GM19328 (cell line): ENCODE measurements at regions not wholly inside any gene's neighbourhood (a gene's known extent, or its start where the extent isn't known, plus 50 kb on each side); places are given as distances from the start of the nearest gene placed in this dataset.
"Not testable (repeated sequence)": the region's sequence is repeated elsewhere in the genome, so short reads cannot be mapped to it uniquely, and the experiment has no call there.

Experiments used
- ATAC-seq: cut with Tn5 transposase; IDR thresholded peaks from one replicate; pipeline ENCODE4 v1.9.1; 2021; ENCODE audit warnings: mild to moderate bottlenecking, moderate library complexity; ENCODE audit not compliant: unreplicated experiment

- ATAC-seq = not testable (repeated sequence)
These were observed 186.7 kb downstream of the SPATA31A6 start for GRCh38 chr9:42370172-42370571.

- not testable (repeated sequence) for ATAC-seq
These were observed 188.0 kb downstream of the SPATA31A6 start for GRCh38 chr9:42371417-42371816.

GRCh38 chr9:42377530-42378417 lies 194.3 kb downstream of the SPATA31A6 start:
- ATAC-seq = not testable (repeated sequence)

GRCh38 chr9:42378418-42378815 lies 195.0 kb downstream of the SPATA31A6 start:
- ATAC-seq = no peak

GRCh38 chr9:42379602-42380001 lies 196.1 kb downstream of the SPATA31A6 start:
- ATAC-seq = not testable (repeated sequence)

GRCh38 chr9:42384585-42384984 lies 201.1 kb downstream of the SPATA31A6 start:
- not testable (repeated sequence) for ATAC-seq

- not testable (repeated sequence) for ATAC-seq
These were observed 202.2 kb downstream of the SPATA31A6 start for GRCh38 chr9:42385574-42386120.

- no peak for ATAC-seq
These were observed 203.0 kb downstream of the SPATA31A6 start for GRCh38 chr9:42386477-42386876.

GRCh38 chr9:42388146-42388690 lies 204.8 kb downstream of the SPATA31A6 start:
- no peak for ATAC-seq

GRCh38 chr9:42388846-42389245 lies 205.4 kb downstream of the SPATA31A6 start:
- ATAC-seq = no peak

GRCh38 chr9:42392773-42393455 lies 209.5 kb downstream of the SPATA31A6 start:
- ATAC-seq = not testable (repeated sequence)

GRCh38 chr9:42396318-42396717 lies 212.9 kb downstream of the SPATA31A6 start:
- ATAC-seq = no peak

- ATAC-seq = not testable (repeated sequence)
These were observed 213.9 kb downstream of the SPATA31A6 start for GRCh38 chr9:42397336-42397735.

GRCh38 chr9:42402919-42403318 lies 219.5 kb downstream of the SPATA31A6 start:
- not testable (repeated sequence) for ATAC-seq

GRCh38 chr9:42409581-42409980 lies 226.1 kb downstream of the SPATA31A6 start:
- ATAC-seq = not testable (repeated sequence)

- ATAC-seq = not testable (repeated sequence)
These were observed 228.9 kb downstream of the SPATA31A6 start for GRCh38 chr9:42412354-42412753.

- not testable (repeated sequence) for ATAC-seq
These were observed 231.4 kb downstream of the SPATA31A6 start for GRCh38 chr9:42414865-42415264.

- not testable (repeated sequence) for ATAC-seq
These were observed 236.2 kb downstream of the SPATA31A6 start for GRCh38 chr9:42419652-42420051.

- ATAC-seq = not testable (repeated sequence)
These were observed 236.9 kb downstream of the SPATA31A6 start for GRCh38 chr9:42420324-42420723.

GRCh38 chr9:42421630-42422029 lies 238.2 kb downstream of the SPATA31A6 start:
- not testable (repeated sequence) for ATAC-seq
